GM23338 (cell line): ENCODE measurements at regions not wholly inside any gene's neighbourhood (a gene's known extent, or its start where the extent isn't known, plus 50 kb on each side); places are given as distances from the start of the nearest gene placed in this dataset.

ENCODE experiments used
- ATAC-seq: fragments of 200-7000 bp; cut with Tn5 transposase; 3 replicates; pipeline ENCODE4 v1.9.1; 2020
- DNase-seq: peaks from one replicate; pipeline ENCODE4 v3.0.0-alpha.2; 2015; ENCODE audit warnings: low spot score
- H2AFZ ChIP-seq: fragments of 200-600 bp; sonication (generic); 2 replicates; pipeline ENCODE4 v1.8.0; 2016; ENCODE audit warnings: antibody characterized with exemption, mild to moderate bottlenecking, moderate library complexity
- H3F3A ChIP-seq: fragments of 200-600 bp; sonication (generic); replicated peaks from 2 replicates; pipeline ENCODE4 v1.8.0; 2017; ENCODE audit warnings: antibody characterized with exemption, mixed run types, low read depth
- H3K27ac ChIP-seq: fragments of 200-600 bp; sonication (generic); 2 replicates; pipeline ENCODE4 v1.6.1; 2016; ENCODE audit warnings: low read depth
- H3K27me3 ChIP-seq: fragments of 200-600 bp; sonication (generic); 2 replicates; pipeline ENCODE4 v1.8.0; 2016; ENCODE audit warnings: mild to moderate bottlenecking, mixed run types, moderate library complexity; ENCODE audit not compliant: insufficient read depth
- H3K36me3 ChIP-seq: fragments of 200-600 bp; sonication (generic); 2 replicates; pipeline ENCODE4 v1.8.0; 2016; ENCODE audit warnings: mild to moderate bottlenecking; ENCODE audit not compliant: insufficient read depth
- H3K4me1 ChIP-seq: fragments of 200-600 bp; sonication (generic); 2 replicates; pipeline ENCODE4 v1.8.0; 2016; ENCODE audit warnings: mild to moderate bottlenecking, moderate library complexity; ENCODE audit not compliant: insufficient read depth
- H3K4me2 ChIP-seq: fragments of 200-600 bp; sonication (generic); 2 replicates; pipeline ENCODE4 v1.7.1; 2017; ENCODE audit warnings: mixed run types
- H3K4me3 ChIP-seq: fragments of 200-600 bp; sonication (generic); 2 replicates; pipeline ENCODE4 v1.6.1; 2016; ENCODE audit warnings: mixed run types
- H3K79me2 ChIP-seq: fragments of 200-600 bp; sonication (generic); replicated peaks from 2 replicates; pipeline ENCODE4 v1.8.0; 2017; ENCODE audit warnings: mild to moderate bottlenecking; ENCODE audit not compliant: insufficient read depth
- H3K9me2 ChIP-seq: fragments of 200-600 bp; sonication (generic); 2 replicates; pipeline ENCODE4 v1.8.0; 2017; ENCODE audit not compliant: insufficient read depth
- H4K20me1 ChIP-seq: fragments of 200-600 bp; sonication (generic); replicated peaks from 2 replicates; pipeline ENCODE4 v1.8.0; 2017; ENCODE audit warnings: mild to moderate bottlenecking; ENCODE audit not compliant: insufficient read depth
- H3K27ac Mint-ChIP-seq: 2 replicates; pipeline ENCODE4 v1.8.0; 2020; ENCODE audit warnings: inconsistent platforms, mild to moderate bottlenecking, moderate library complexity, mixed read lengths
- H3K27me3 Mint-ChIP-seq: 3 replicates; pipeline ENCODE4 v1.8.0; 2022; ENCODE audit warnings: low read depth, mild to moderate bottlenecking, moderate library complexity, mixed read lengths, inconsistent platforms; ENCODE audit not compliant: insufficient read depth, poor library complexity
- H3K36me3 Mint-ChIP-seq: 3 replicates; pipeline ENCODE4 v1.8.0; 2021; ENCODE audit warnings: low read depth, mild to moderate bottlenecking, inconsistent platforms, moderate library complexity, mixed read lengths
- H3K4me1 Mint-ChIP-seq: 3 replicates; pipeline ENCODE4 v1.8.0; 2020; ENCODE audit warnings: mild to moderate bottlenecking, inconsistent platforms, mixed read lengths
- H3K4me3 Mint-ChIP-seq: 3 replicates; pipeline ENCODE4 v1.8.0; 2021; ENCODE audit warnings: moderate library complexity, mild to moderate bottlenecking, inconsistent platforms, mixed read lengths
- H3K9me3 Mint-ChIP-seq: 3 replicates; pipeline ENCODE4 v1.8.0; 2020; ENCODE audit warnings: moderate library complexity, mild to moderate bottlenecking, inconsistent platforms, mixed read lengths
- CREB1 ChIP-seq: fragments of 250-450 bp; sonication (Bioruptor Pico); IDR thresholded peaks from 2 replicates; pipeline ENCODE4 v1.5.0; 2020; ENCODE audit warnings: low read depth, mild to moderate bottlenecking, moderate library complexity
- CTCF ChIP-seq, 2 experiments: fragments of 200-600 bp in 1 of 2; sonication (generic) in 1 of 2; conservative IDR thresholded peaks; 2 replicates each; pipeline versions ENCODE4 v1.5.1 to v1.6.1; 2016 to 2017; ENCODE audit warnings: antibody characterized with exemption in 2 of 2, low read depth in 2 of 2, mild to moderate bottlenecking in 2 of 2, moderate library complexity in 1 of 2
- EZH2 ChIP-seq: fragments of 200-600 bp; sonication (generic); IDR thresholded peaks from one replicate; pipeline ENCODE4 v1.8.0; 2017; ENCODE audit warnings: antibody characterized with exemption, mild to moderate bottlenecking, low read depth; ENCODE audit not compliant: unreplicated experiment
- EZH2phosphoT487 ChIP-seq: fragments of 200-600 bp; sonication (generic); IDR thresholded peaks from one replicate; pipeline ENCODE4 v1.8.1; 2018; ENCODE audit warnings: antibody characterized with exemption; ENCODE audit not compliant: unreplicated experiment
- JUNB ChIP-seq: IDR thresholded peaks from one replicate; pipeline ENCODE4 v1.6.1; 2016; ENCODE audit warnings: antibody characterized with exemption; ENCODE audit not compliant: unreplicated experiment
- NANOG ChIP-seq: IDR thresholded peaks from 2 replicates; pipeline ENCODE4 v1.6.1; 2016; ENCODE audit warnings: antibody characterized with exemption, borderline replicate concordance
- POLR2AphosphoS5 ChIP-seq: IDR thresholded peaks from 2 replicates; pipeline ENCODE4 v1.6.1; 2016; ENCODE audit warnings: antibody characterized with exemption, low read depth
- STAT1 ChIP-seq: IDR thresholded peaks from one replicate; pipeline ENCODE4 v1.6.1; 2016; ENCODE audit warnings: antibody characterized with exemption; ENCODE audit not compliant: unreplicated experiment
- ZNF114 ChIP-seq: fragments of 250-450 bp; sonication (Bioruptor Pico); IDR thresholded peaks from 2 replicates; pipeline ENCODE4 v1.5.0; 2020; ENCODE audit warnings: mild to moderate bottlenecking, moderate library complexity
- ZNF331 ChIP-seq: fragments of 250-450 bp; sonication (Bioruptor Pico); IDR thresholded peaks from 2 replicates; pipeline ENCODE4 v1.5.0; 2020; ENCODE audit warnings: low read depth, mild to moderate bottlenecking, moderate library complexity
- ZNF462 ChIP-seq: fragments of 250-450 bp; sonication (Bioruptor Pico); IDR thresholded peaks from 2 replicates; pipeline ENCODE4 v1.5.0; 2020; ENCODE audit warnings: mild to moderate bottlenecking, moderate library complexity
- TF ChIP-seq, protein P1 (sequence below): IDR thresholded peaks from 2 replicates; pipeline ENCODE4 v1.6.1; 2016; ENCODE audit warnings: antibody characterized with exemption
- TF ChIP-seq, protein P2 (sequence below): IDR thresholded peaks from one replicate; pipeline ENCODE4 v1.6.1; 2018; ENCODE audit warnings: antibody characterized with exemption; ENCODE audit not compliant: unreplicated experiment

GRCh38 chr1:195501118-195501517 lies 1107.1 kb downstream of the KCNT2 start:
- peaks cover 12% of the 10 kb centered on the region; the same call in 2 of the 3 replicates for H3K36me3 Mint-ChIP-seq
- no peaks in the 10 kb centered on the region for H3K27me3 ChIP-seq
- TF ChIP-seq, protein P1, sequence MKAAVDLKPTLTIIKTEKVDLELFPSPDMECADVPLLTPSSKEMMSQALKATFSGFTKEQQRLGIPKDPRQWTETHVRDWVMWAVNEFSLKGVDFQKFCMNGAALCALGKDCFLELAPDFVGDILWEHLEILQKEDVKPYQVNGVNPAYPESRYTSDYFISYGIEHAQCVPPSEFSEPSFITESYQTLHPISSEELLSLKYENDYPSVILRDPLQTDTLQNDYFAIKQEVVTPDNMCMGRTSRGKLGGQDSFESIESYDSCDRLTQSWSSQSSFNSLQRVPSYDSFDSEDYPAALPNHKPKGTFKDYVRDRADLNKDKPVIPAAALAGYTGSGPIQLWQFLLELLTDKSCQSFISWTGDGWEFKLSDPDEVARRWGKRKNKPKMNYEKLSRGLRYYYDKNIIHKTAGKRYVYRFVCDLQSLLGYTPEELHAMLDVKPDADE: no peak
- no peak for TF ChIP-seq ZNF114 (CRISPR knock-in tag)
- no peak for TF ChIP-seq CREB1 (CRISPR knock-in tag)
- TF ChIP-seq, protein P2, sequence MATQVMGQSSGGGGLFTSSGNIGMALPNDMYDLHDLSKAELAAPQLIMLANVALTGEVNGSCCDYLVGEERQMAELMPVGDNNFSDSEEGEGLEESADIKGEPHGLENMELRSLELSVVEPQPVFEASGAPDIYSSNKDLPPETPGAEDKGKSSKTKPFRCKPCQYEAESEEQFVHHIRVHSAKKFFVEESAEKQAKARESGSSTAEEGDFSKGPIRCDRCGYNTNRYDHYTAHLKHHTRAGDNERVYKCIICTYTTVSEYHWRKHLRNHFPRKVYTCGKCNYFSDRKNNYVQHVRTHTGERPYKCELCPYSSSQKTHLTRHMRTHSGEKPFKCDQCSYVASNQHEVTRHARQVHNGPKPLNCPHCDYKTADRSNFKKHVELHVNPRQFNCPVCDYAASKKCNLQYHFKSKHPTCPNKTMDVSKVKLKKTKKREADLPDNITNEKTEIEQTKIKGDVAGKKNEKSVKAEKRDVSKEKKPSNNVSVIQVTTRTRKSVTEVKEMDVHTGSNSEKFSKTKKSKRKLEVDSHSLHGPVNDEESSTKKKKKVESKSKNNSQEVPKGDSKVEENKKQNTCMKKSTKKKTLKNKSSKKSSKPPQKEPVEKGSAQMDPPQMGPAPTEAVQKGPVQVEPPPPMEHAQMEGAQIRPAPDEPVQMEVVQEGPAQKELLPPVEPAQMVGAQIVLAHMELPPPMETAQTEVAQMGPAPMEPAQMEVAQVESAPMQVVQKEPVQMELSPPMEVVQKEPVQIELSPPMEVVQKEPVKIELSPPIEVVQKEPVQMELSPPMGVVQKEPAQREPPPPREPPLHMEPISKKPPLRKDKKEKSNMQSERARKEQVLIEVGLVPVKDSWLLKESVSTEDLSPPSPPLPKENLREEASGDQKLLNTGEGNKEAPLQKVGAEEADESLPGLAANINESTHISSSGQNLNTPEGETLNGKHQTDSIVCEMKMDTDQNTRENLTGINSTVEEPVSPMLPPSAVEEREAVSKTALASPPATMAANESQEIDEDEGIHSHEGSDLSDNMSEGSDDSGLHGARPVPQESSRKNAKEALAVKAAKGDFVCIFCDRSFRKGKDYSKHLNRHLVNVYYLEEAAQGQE: no peak
- TF ChIP-seq CTCF (conservative IDR thresholded peaks at IDR 0.05; ENCODE audit: low read depth in 2 of 2): no peak
- TF ChIP-seq ZNF462 (CRISPR knock-in tag): no peak
- TF ChIP-seq STAT1: no peak
- TF ChIP-seq POLR2AphosphoS5: no peak
- no peak for TF ChIP-seq JUNB
- no peak for TF ChIP-seq ZNF331 (CRISPR knock-in tag)
- TF ChIP-seq EZH2: no peak
- no peak for TF ChIP-seq NANOG
- TF ChIP-seq EZH2phosphoT487: no peak
- H3K4me3 ChIP-seq: no peak overlapping the region
- H3K4me1 ChIP-seq: no peaks in the 10 kb centered on the region
- DNase-seq (no peak), ATAC-seq (no peak)
- no peaks in the 10 kb centered on the region for H3K27me3 Mint-ChIP-seq
- H2AFZ ChIP-seq: no peak overlapping the region
- no peaks in the 10 kb centered on the region for H4K20me1 ChIP-seq
- no peak overlapping the region for H3K27ac ChIP-seq
- no peaks in the 10 kb centered on the region for H3K4me1 Mint-ChIP-seq
- no peaks in the 10 kb centered on the region for H3F3A ChIP-seq
- H3K9me2 ChIP-seq: peaks cover 7% of the 10 kb centered on the region; the same call in 1 of the 2 replicates
- no peak overlapping the region for H3K27ac Mint-ChIP-seq
- no peak overlapping the region for H3K4me3 Mint-ChIP-seq
- H3K9me3 Mint-ChIP-seq: peaks cover 11% of the 10 kb centered on the region
- no peaks in the 10 kb centered on the region for H3K79me2 ChIP-seq
- H3K36me3 ChIP-seq: no peaks in the 10 kb centered on the region
- no peak overlapping the region for H3K4me2 ChIP-seq
